Thyroid gland (tissue), 4 donors: ENCODE measurements at regions not wholly inside any gene's neighbourhood (a gene's known extent, or its start where the extent isn't known, plus 50 kb on each side); places are given as distances from the start of the nearest gene placed in this dataset.

ENCODE experiments used
- POLR2A ChIP-seq, 2 donors: fragments of 450-650 bp; IDR thresholded peaks; one replicate each; pipeline ENCODE4 v1.6.1; 2017; ENCODE audit warnings: antibody characterized with exemption in 2 of 2, mild to moderate bottlenecking in 2 of 2, moderate library complexity in 1 of 2
- TF ChIP-seq, protein P1 (sequence below), 6 experiments: fragments of 200-600 bp in 3 of 6; fragments of 450-650 bp in 3 of 6; sonication (generic) in 3 of 6; IDR thresholded peaks; one replicate each; pipeline ENCODE4 v1.5.1; 2016 to 2019; ENCODE audit warnings: antibody characterized with exemption in 6 of 6, mild to moderate bottlenecking in 2 of 6, inconsistent platforms in 1 of 6, moderate library complexity in 1 of 6

- TF ChIP-seq, protein P1, sequence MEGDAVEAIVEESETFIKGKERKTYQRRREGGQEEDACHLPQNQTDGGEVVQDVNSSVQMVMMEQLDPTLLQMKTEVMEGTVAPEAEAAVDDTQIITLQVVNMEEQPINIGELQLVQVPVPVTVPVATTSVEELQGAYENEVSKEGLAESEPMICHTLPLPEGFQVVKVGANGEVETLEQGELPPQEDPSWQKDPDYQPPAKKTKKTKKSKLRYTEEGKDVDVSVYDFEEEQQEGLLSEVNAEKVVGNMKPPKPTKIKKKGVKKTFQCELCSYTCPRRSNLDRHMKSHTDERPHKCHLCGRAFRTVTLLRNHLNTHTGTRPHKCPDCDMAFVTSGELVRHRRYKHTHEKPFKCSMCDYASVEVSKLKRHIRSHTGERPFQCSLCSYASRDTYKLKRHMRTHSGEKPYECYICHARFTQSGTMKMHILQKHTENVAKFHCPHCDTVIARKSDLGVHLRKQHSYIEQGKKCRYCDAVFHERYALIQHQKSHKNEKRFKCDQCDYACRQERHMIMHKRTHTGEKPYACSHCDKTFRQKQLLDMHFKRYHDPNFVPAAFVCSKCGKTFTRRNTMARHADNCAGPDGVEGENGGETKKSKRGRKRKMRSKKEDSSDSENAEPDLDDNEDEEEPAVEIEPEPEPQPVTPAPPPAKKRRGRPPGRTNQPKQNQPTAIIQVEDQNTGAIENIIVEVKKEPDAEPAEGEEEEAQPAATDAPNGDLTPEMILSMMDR (IDR thresholded peaks at IDR 0.05), result no peak
- TF ChIP-seq POLR2A (IDR thresholded peaks at IDR 0.05), result no peak
Measured at GRCh38 chr6:27553123-27553904, 80.4 kb upstream of the ZNF184 start.
